Small intestine (tissue), 7 donors: ENCODE measurements at regions not wholly inside any gene's neighbourhood (a gene's known extent, or its start where the extent isn't known, plus 50 kb on each side); places are given as distances from the start of the nearest gene placed in this dataset.
A peak's percentile ranks its signal among the peaks of the same experiment; 100 is the strongest.

Experiments
- DNase-seq, 2 donors: peaks; one replicate each; pipeline versions ENCODE4 v3.0.0 to v3.0.0-alpha.2; 2013
- FAIRE-seq: peaks from 2 replicates; lab custom pipeline; 2012; peaks lifted over from hg19 to GRCh38; lab: Jason Lieb, UNC
- H3K27ac ChIP-seq, 3 donors: one replicate each; pipeline ENCODE4 v1.5.1; 2013; ENCODE audit warnings: low read length in 2 of 3, mild to moderate bottlenecking in 2 of 3, control low read depth in 1 of 3, inconsistent platforms in 1 of 3, low read depth in 1 of 3, moderate library complexity in 1 of 3
- H3K27me3 ChIP-seq, 3 donors: one replicate each; pipeline ENCODE4 v1.6.1; 2013; ENCODE audit warnings: low read length in 3 of 3, inconsistent platforms in 1 of 3; ENCODE audit not compliant: control insufficient read depth in 3 of 3, insufficient read depth in 3 of 3
- H3K36me3 ChIP-seq, 3 donors: one replicate each; pipeline ENCODE4 v1.6.1; 2013; ENCODE audit warnings: low read length in 3 of 3, inconsistent platforms in 1 of 3, low read depth in 1 of 3, mild to moderate bottlenecking in 1 of 3, moderate library complexity in 1 of 3; ENCODE audit not compliant: control insufficient read depth in 3 of 3, insufficient read depth in 2 of 3
- H3K4me1 ChIP-seq, 3 donors: one replicate each; pipeline ENCODE4 v1.6.1; 2013; ENCODE audit warnings: low read length in 2 of 3, inconsistent platforms in 1 of 3, low read depth in 1 of 3, mild to moderate bottlenecking in 1 of 3, moderate library complexity in 1 of 3; ENCODE audit not compliant: control insufficient read depth in 3 of 3, insufficient read depth in 2 of 3
- H3K4me3 ChIP-seq, 3 donors: one replicate each; pipeline ENCODE4 v1.5.1; 2013; ENCODE audit warnings: low read length in 3 of 3, control low read depth in 1 of 3, inconsistent platforms in 1 of 3, low read depth in 1 of 3, mild to moderate bottlenecking in 1 of 3, moderate library complexity in 1 of 3
- H3K9me3 ChIP-seq, 2 donors: one replicate each; pipeline ENCODE4 v1.6.1; 2013; ENCODE audit warnings: low read depth in 1 of 2, low read length in 1 of 2; ENCODE audit not compliant: control insufficient read depth in 2 of 2, insufficient read depth in 1 of 2
- WGBS, 3 donors: extraction: QIAGEN DNeasy Blood & Tissue Kit; methylation state at CpG; one replicate each; pipeline ENCODE4 v1.1.7; 2013; 5-methylcytosine and 5-hydroxymethylcytosine counted together
- donor health status: healthy with polysubstance abuse.
- donor health status: control.
- donor health status: control.
- donor health status: Bipolar disorder and iron deficiency.
- donor health status: healthy.

GRCh38 chr1:90405726-90406125 is 311.4 kb downstream of the BARHL2 start:
- no peaks in the 10 kb centered on the region for H3K27me3 ChIP-seq
- peaks cover 0 to 4% (median 0%) of the 10 kb centered on the region in 3 donors for H3K4me1 ChIP-seq
- H3K36me3 ChIP-seq: no peaks in the 10 kb centered on the region
- H3K9me3 ChIP-seq: peaks cover 0 to under 1% of the 10 kb centered on the region in 2 donors
- no peak for DNase-seq
- H3K4me3 ChIP-seq: no peak overlapping the region
- WGBS, 3 donors: 86 to 93% (median 91%) methylated on average over 4 of the region's 4 CpGs
- no peak overlapping the region for H3K27ac ChIP-seq
- no peak for FAIRE-seq

GRCh38 chr1:90402893-90403849 is 313.9 kb downstream of the BARHL2 start:
- Histone ChIP-seq H3K9me3 (no peaks in the 10 kb centered on the region), H3K27ac (peak overlapping the region in 1 of 3 donors; percentile 58), H3K36me3 (no peaks in the 10 kb centered on the region), H3K27me3 (no peaks in the 10 kb centered on the region), H3K4me3 (no peak overlapping the region), H3K4me1 (peaks cover 0 to 4% (median 0%) of the 10 kb centered on the region in 3 donors)
- DNase-seq (peak; percentile 24 to 90), FAIRE-seq (no peak)
- WGBS, 3 donors: 46 to 66% (median 56%) methylated on average over 5 of the region's 5 CpGs

GRCh38 chr1:90400131-90400530 is 317.0 kb downstream of the BARHL2 start:
- H3K27ac ChIP-seq: no peak overlapping the region
- FAIRE-seq: no peak

GRCh38 chr1:90396917-90397316 is 320.2 kb downstream of the BARHL2 start:
- H3K4me3 ChIP-seq: no peak overlapping the region
- H3K27me3 ChIP-seq: no peaks in the 10 kb centered on the region
- H3K9me3 ChIP-seq: peaks cover 0 to 2% of the 10 kb centered on the region in 2 donors
- whole genome bisulfite sequencing, 3 donors: 80 to 91% (median 84%) methylated on average over 3 of the region's 3 CpGs
- DNase-seq (no peak), FAIRE-seq (no peak)
- no peak overlapping the region for H3K27ac ChIP-seq
- H3K36me3 ChIP-seq: no peaks in the 10 kb centered on the region
- H3K4me1 ChIP-seq: no peaks in the 10 kb centered on the region

More at GRCh38 chr1:90400131-90400530, 317.0 kb downstream of the BARHL2 start:
- H3K4me1 ChIP-seq: peaks cover 0 to 4% (median 0%) of the 10 kb centered on the region in 3 donors
- WGBS, 3 donors: 44 to 66% (median 56%) methylated on average over 2 of the region's 2 CpGs
- no peak for DNase-seq
- no peaks in the 10 kb centered on the region for H3K9me3 ChIP-seq
- H3K27me3 ChIP-seq: no peaks in the 10 kb centered on the region
- H3K4me3 ChIP-seq: no peak overlapping the region
- no peaks in the 10 kb centered on the region for H3K36me3 ChIP-seq

GRCh38 chr1:90394247-90394646 is 322.9 kb downstream of the BARHL2 start:
- FAIRE-seq (no peak), DNase-seq (peak; percentile 14 to 32)
- 53 to 72% (median 54%) methylated on average over 2 of the region's 2 CpGs for WGBS, 3 donors
- Histone ChIP-seq H3K36me3 (no peaks in the 10 kb centered on the region), H3K4me1 (no peaks in the 10 kb centered on the region), H3K27me3 (no peaks in the 10 kb centered on the region), H3K4me3 (no peak overlapping the region), H3K27ac (no peak overlapping the region), H3K9me3 (peaks cover 0 to 2% of the 10 kb centered on the region in 2 donors)

- DNase-seq: no peak
- FAIRE-seq: no peak
Observed at GRCh38 chr1:90393025-90393424, 324.1 kb downstream of the BARHL2 start.

GRCh38 chr1:90391126-90391525 is 326.0 kb downstream of the BARHL2 start:
- H3K9me3 ChIP-seq: peaks cover 0 to 2% of the 10 kb centered on the region in 2 donors
- H3K4me3 ChIP-seq: no peak overlapping the region
- no peak for FAIRE-seq
- H3K4me1 ChIP-seq: no peaks in the 10 kb centered on the region
- DNase-seq: no peak
- H3K27ac ChIP-seq: no peak overlapping the region
- H3K36me3 ChIP-seq: no peaks in the 10 kb centered on the region
- H3K27me3 ChIP-seq: no peaks in the 10 kb centered on the region
- 68 to 77% (median 74%) methylated on average over 1 of the region's 1 CpG for WGBS, 3 donors

More at GRCh38 chr1:90393025-90393424, 324.1 kb downstream of the BARHL2 start:
- no peak overlapping the region for H3K27ac ChIP-seq
- no peaks in the 10 kb centered on the region for H3K36me3 ChIP-seq
- H3K4me3 ChIP-seq: no peak overlapping the region
- peaks cover 0 to 2% of the 10 kb centered on the region in 2 donors for H3K9me3 ChIP-seq
- H3K4me1 ChIP-seq: no peaks in the 10 kb centered on the region
- H3K27me3 ChIP-seq: no peaks in the 10 kb centered on the region

GRCh38 chr1:90387805-90388204 is 329.3 kb downstream of the BARHL2 start:
- no peak for FAIRE-seq
- no peaks in the 10 kb centered on the region for H3K9me3 ChIP-seq
- DNase-seq: no peak
- no peaks in the 10 kb centered on the region for H3K27me3 ChIP-seq
- no peak overlapping the region for H3K27ac ChIP-seq
- WGBS, 3 donors: 67 to 75% (median 73%) methylated on average over 6 of the region's 6 CpGs
- H3K36me3 ChIP-seq: no peaks in the 10 kb centered on the region
- H3K4me3 ChIP-seq: no peak overlapping the region
- peaks cover 0 to 11% (median 0%) of the 10 kb centered on the region in 3 donors for H3K4me1 ChIP-seq
